ENCODE measurements at regions not wholly inside any gene's neighbourhood (a gene's known extent, or its start where the extent isn't known, plus 50 kb on each side); places are given as distances from the start of the nearest gene placed in this dataset.

DNA sequence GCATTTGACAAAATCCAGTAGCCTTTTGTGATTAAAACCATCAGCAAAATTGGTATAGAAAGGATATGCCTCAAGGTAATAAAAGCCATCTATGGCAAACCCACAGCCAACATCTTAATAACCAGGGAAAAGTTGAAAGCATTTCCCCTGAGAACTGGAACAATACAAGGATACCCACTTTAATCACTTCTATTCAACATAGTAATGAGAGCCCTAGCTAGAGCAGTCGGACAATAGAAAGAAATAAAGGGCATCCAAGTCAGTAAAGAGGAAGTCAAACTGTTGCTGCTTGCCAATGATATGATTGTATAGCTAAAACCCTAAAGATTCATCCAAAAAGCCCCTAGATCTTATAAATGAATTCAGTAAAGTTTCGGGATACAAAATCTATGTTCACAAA lies 1510.3 kb downstream of the PCDH9 start:
- CTCF ChIA-PET = interaction anchor here (0.9 to 1.5 kb wide), 2 partner anchors 8 to 80 kb away, joined by 3 to 4 read pairs; no protein-coding TSS in a partner anchor
- Histone ChIP-seq H3K9me3 (replicated peaks; ENCODE audit: control insufficient read depth, insufficient read depth, low read length) (no peaks in the 10 kb centered on the region), H3K27me3 (ENCODE audit: control insufficient read depth in 2 of 2, insufficient read depth in 2 of 2, low read length in 2 of 2) (no peaks in the 10 kb centered on the region), H3K79me2 (ENCODE audit: control insufficient read depth, insufficient read depth, low read length) (no peaks in the 10 kb centered on the region), H3K4me3 (replicated peaks in 1 of 3; ENCODE audit: insufficient read depth in 1 of 3, low read depth in 1 of 3, low read length in 3 of 3) (no peak overlapping the region), H3K4me1 (ENCODE audit: control insufficient read depth, extremely low read depth, insufficient read depth, low read length) (peaks cover 3% of the 10 kb centered on the region), H3K4me2 (ENCODE audit: insufficient read depth, low read length) (no peak overlapping the region), H4K20me1 (replicated peaks; ENCODE audit: control insufficient read depth, extremely low read depth, insufficient read depth, low read length) (no peaks in the 10 kb centered on the region), H3K27ac (ENCODE audit: insufficient read depth, low read depth, low read length) (no peak overlapping the region), H3K9ac (replicated peaks; ENCODE audit: extremely low read depth, insufficient read depth, low read length) (no peak overlapping the region), H2AFZ (ENCODE audit: low read depth, low read length) (peak overlapping the region; percentile 14), H3K36me3 (ENCODE audit: control insufficient read depth in 2 of 2, extremely low read depth in 1 of 2, insufficient read depth in 2 of 2, low read length in 2 of 2) (no peaks in the 10 kb centered on the region), H3K9me1 (replicated peaks; ENCODE audit: control insufficient read depth, extremely low read depth, insufficient read depth, low read length) (no peaks in the 10 kb centered on the region)
- POLR2A ChIA-PET = no interaction called here
- FAIRE-seq (no peak), DNase-seq (ENCODE audit: low read depth, low spot score) (peak; percentile 88)
- BruUV-seq (replicated peaks) = no TSS peak
- intact Hi-C loops (cut with micrococcal nuclease) (no loop called here), dilution Hi-C loops (cut with MboI; ENCODE audit: extremely low pct_ligation_motif_present, low sequenced_read_pairs) (no loop called here)
- TF ChIP-seq, protein P1, sequence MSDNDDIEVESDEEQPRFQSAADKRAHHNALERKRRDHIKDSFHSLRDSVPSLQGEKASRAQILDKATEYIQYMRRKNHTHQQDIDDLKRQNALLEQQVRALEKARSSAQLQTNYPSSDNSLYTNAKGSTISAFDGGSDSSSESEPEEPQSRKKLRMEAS (IDR thresholded peaks at IDR 0.05; ENCODE audit: insufficient read depth, insufficient read length) = no peak
- TF ChIP-seq POLR2A (IDR thresholded peaks at IDR 0.05; ENCODE audit: low read depth, low read length) (no peak), POLR2AphosphoS5 (IDR thresholded peaks at IDR 0.05; ENCODE audit: insufficient read depth, low read depth, low read length) (no peak), MYC (IDR thresholded peaks at IDR 0.05; ENCODE audit: low read depth, low read length) (no peak), GATA2 (IDR thresholded peaks at IDR 0.05; ENCODE audit: insufficient read depth, insufficient read length, low read depth, low read length) (no peak), CTCF (IDR thresholded peaks at IDR 0.05; ENCODE audit: extremely low read depth in 1 of 2, insufficient read depth in 1 of 2, low read depth in 1 of 2, low read length in 2 of 2) (no peak), JUN (IDR thresholded peaks at IDR 0.05; ENCODE audit: borderline replicate concordance, insufficient read depth, insufficient read length, low read depth) (no peak), FOS (IDR thresholded peaks at IDR 0.05; ENCODE audit: borderline replicate concordance, insufficient read depth, low read length) (no peak), EZH2 (IDR thresholded peaks at IDR 0.05; ENCODE audit: borderline replicate concordance, low read depth, low read length, severe bottlenecking) (no peak)

Data from endothelial cell of umbilical vein (primary cell).